ENCODE measurements at regions not wholly inside any gene's neighbourhood (a gene's known extent, or its start where the extent isn't known, plus 50 kb on each side); places are given as distances from the start of the nearest gene placed in this dataset.

DNA sequence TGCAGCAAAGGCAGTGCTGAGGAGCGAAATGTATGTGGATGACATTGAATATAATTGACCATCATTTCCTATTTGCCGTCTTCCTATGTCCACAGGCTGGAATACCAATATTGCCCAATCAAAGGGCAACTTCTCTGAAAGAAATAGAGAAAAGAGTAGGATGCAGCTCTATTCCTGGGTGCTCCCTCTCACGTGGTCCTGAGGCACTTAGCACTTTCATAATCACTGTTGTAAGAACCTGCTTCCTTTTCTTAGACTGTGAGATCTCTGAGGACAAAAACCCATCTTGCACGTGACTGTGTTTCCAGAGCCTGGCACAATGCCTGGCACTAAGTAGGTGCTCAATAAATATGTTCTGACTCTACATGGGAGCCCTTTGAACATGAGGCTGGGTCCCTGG is 122.7 kb upstream of the CPM start:
- CTCF ChIA-PET, result no interaction called here
- no peak for TF ChIP-seq ZNF433 (tag by site-specific recombination; IDR thresholded peaks at IDR 0.05; ENCODE audit: low read depth)

DNA sequence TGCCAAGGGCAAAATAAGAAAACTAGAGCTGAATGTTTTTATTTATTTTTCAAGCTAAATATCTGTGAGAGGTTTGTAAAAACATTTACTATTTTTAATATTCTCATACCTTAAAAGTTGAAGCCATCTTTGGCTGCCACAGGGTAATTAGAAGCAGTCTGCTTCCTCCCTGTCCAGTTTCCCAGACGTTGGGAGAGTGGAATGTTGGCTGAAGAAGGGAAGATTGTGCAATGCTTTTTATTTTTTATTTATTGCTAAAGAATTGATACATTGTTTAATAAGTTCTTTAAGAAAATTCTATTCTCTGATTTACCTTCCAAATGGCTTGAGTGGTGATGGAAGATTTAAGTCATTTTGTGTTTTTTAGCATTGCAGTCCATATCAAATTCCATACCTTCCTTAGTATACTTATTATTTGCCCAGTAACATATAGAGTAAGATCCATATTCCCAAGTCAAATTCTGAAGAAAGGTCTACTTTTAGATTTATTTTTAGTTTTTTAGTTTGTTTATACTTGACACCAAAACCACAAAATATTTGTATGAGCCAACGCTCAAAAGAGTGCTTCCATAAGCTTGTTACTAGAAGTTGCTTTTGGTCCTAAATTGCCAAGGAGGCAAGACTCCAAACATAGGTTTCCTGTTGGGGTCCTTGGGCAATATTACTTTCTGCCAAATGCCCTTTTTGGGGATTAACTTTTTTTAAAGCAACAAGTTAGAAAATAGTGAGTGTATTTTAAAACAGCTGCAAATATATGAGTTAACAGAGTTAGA is 124.0 kb upstream of the CPM start:
- Histone ChIP-seq H3K4me1 (ENCODE audit: control insufficient read depth, insufficient read depth, low read length) (no peaks in the 10 kb centered on the region), H3K36me3 (ENCODE audit: control insufficient read depth in 2 of 2, insufficient read depth in 1 of 2, low read length in 2 of 2) (no peaks in the 10 kb centered on the region), H3K4me3 (ENCODE audit: low read depth, low read length) (no peak overlapping the region), H3K27ac (ENCODE audit: extremely low read depth, low read depth, low read length) (no peak overlapping the region), H3K9me3 (ENCODE audit: control insufficient read depth, insufficient read depth, low read depth, low read length) (no peaks in the 10 kb centered on the region)
- ChIA-PET CTCF (no interaction called here), POLR2A (no interaction called here)
- TF ChIP-seq ZNF792 (tag by site-specific recombination; IDR thresholded peaks at IDR 0.05) (no peak), ZNF292 (tag by site-specific recombination; IDR thresholded peaks at IDR 0.05; ENCODE audit: borderline replicate concordance, low read depth) (no peak), ZNF664 (tag by site-specific recombination; IDR thresholded peaks at IDR 0.05) (no peak), HOXD13 (CRISPR knock-in tag; IDR thresholded peaks at IDR 0.05; ENCODE audit: borderline replicate concordance) (no peak), BCL11B (tag by site-specific recombination; IDR thresholded peaks at IDR 0.05; ENCODE audit: low read depth) (no peak), ZNF2 (tag by site-specific recombination; IDR thresholded peaks at IDR 0.05) (no peak), ZNF48 (tag by site-specific recombination; IDR thresholded peaks at IDR 0.05) (no peak), ZNF768 (tag by site-specific recombination; IDR thresholded peaks at IDR 0.05) (no peak), ZNF654 (tag by site-specific recombination; IDR thresholded peaks at IDR 0.05; ENCODE audit: low read depth) (no peak), MEIS1 (CRISPR knock-in tag; IDR thresholded peaks at IDR 0.05; ENCODE audit: borderline replicate concordance) (no peak), ZNF248 (tag by site-specific recombination; IDR thresholded peaks at IDR 0.05) (no peak)
- TF ChIP-seq, protein P1, sequence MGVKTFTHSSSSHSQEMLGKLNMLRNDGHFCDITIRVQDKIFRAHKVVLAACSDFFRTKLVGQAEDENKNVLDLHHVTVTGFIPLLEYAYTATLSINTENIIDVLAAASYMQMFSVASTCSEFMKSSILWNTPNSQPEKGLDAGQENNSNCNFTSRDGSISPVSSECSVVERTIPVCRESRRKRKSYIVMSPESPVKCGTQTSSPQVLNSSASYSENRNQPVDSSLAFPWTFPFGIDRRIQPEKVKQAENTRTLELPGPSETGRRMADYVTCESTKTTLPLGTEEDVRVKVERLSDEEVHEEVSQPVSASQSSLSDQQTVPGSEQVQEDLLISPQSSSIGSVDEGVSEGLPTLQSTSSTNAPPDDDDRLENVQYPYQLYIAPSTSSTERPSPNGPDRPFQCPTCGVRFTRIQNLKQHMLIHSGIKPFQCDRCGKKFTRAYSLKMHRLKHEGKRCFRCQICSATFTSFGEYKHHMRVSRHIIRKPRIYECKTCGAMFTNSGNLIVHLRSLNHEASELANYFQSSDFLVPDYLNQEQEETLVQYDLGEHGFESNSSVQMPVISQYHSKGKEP (tag by site-specific recombination; IDR thresholded peaks at IDR 0.05), result no peak
- TF ChIP-seq, protein P2, sequence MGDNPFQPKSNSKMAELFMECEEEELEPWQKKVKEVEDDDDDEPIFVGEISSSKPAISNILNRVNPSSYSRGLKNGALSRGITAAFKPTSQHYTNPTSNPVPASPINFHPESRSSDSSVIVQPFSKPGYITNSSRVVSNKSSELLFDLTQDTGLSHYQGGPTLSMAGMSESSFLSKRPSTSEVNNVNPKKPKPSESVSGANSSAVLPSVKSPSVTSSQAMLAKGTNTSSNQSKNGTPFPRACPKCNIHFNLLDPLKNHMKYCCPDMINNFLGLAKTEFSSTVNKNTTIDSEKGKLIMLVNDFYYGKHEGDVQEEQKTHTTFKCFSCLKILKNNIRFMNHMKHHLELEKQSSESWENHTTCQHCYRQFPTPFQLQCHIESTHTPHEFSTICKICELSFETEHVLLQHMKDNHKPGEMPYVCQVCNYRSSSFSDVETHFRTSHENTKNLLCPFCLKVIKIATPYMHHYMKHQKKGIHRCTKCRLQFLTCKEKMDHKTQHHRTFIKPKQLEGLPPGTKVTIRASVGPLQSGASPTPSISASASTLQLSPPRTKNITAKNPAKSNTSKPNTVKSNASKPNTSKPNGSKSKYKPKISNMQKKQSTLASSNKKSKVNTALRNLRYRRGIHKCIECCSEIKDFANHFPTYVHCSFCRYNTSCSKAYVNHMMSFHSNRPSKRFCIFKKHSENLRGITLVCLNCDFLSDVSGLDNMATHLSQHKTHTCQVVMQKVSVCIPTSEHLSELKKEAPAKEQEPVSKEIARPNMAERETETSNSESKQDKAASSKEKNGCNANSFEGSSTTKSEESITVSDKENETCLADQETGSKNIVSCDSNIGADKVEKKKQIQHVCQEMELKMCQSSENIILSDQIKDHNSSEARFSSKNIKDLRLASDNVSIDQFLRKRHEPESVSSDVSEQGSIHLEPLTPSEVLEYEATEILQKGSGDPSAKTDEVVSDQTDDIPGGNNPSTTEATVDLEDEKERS (tag by site-specific recombination; IDR thresholded peaks at IDR 0.05), result no peak
- TF ChIP-seq, protein P3, sequence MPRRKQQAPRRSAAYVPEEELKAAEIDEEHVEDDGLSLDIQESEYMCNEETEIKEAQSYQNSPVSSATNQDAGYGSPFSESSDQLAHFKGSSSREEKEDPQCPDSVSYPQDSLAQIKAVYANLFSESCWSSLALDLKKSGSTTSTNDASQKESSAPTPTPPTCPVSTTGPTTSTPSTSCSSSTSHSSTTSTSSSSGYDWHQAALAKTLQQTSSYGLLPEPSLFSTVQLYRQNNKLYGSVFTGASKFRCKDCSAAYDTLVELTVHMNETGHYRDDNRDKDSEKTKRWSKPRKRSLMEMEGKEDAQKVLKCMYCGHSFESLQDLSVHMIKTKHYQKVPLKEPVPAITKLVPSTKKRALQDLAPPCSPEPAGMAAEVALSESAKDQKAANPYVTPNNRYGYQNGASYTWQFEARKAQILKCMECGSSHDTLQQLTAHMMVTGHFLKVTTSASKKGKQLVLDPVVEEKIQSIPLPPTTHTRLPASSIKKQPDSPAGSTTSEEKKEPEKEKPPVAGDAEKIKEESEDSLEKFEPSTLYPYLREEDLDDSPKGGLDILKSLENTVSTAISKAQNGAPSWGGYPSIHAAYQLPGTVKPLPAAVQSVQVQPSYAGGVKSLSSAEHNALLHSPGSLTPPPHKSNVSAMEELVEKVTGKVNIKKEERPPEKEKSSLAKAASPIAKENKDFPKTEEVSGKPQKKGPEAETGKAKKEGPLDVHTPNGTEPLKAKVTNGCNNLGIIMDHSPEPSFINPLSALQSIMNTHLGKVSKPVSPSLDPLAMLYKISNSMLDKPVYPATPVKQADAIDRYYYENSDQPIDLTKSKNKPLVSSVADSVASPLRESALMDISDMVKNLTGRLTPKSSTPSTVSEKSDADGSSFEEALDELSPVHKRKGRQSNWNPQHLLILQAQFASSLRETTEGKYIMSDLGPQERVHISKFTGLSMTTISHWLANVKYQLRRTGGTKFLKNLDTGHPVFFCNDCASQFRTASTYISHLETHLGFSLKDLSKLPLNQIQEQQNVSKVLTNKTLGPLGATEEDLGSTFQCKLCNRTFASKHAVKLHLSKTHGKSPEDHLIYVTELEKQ (tag by site-specific recombination; IDR thresholded peaks at IDR 0.05; ENCODE audit: borderline replicate concordance), result no peak

More for the DNA sequence above, 122.7 kb upstream of the CPM start:
- Histone ChIP-seq H3K36me3 (ENCODE audit: control insufficient read depth in 2 of 2, insufficient read depth in 1 of 2, low read length in 2 of 2) (no peaks in the 10 kb centered on the region), H3K9me3 (ENCODE audit: control insufficient read depth, insufficient read depth, low read depth, low read length) (no peaks in the 10 kb centered on the region), H3K4me3 (ENCODE audit: low read depth, low read length) (no peak overlapping the region), H3K27ac (ENCODE audit: extremely low read depth, low read depth, low read length) (no peak overlapping the region), H3K4me1 (ENCODE audit: control insufficient read depth, insufficient read depth, low read length) (no peaks in the 10 kb centered on the region)
- POLR2A ChIA-PET, result no interaction called here

Measured in HEK293 (cell line).